Type B pancreatic cell (in vitro differentiated cells): ENCODE measurements at regions not wholly inside any gene's neighbourhood (a gene's known extent, or its start where the extent isn't known, plus 50 kb on each side); places are given as distances from the start of the nearest gene placed in this dataset.

ENCODE experiments used
- DNase-seq: peaks from one replicate; pipeline ENCODE4 v3.0.0; 2021; ENCODE audit warnings: mixed read lengths; ENCODE audit not compliant: unreplicated experiment; ENCODE audit errors: extremely low spot score
- H3K27ac Mint-ChIP-seq: 2 replicates; pipeline ENCODE4 v1.8.0; 2021; ENCODE audit warnings: mild to moderate bottlenecking, mixed read lengths
- H3K27me3 Mint-ChIP-seq: 2 replicates; pipeline ENCODE4 v1.8.0; 2021; ENCODE audit warnings: mixed read lengths
- H3K36me3 Mint-ChIP-seq: 2 replicates; pipeline ENCODE4 v1.8.0; 2021; ENCODE audit warnings: mixed read lengths
- H3K4me1 Mint-ChIP-seq: one replicate; pipeline ENCODE4 v1.8.0; 2021; ENCODE audit warnings: mixed read lengths; ENCODE audit not compliant: unreplicated experiment
- H3K4me3 Mint-ChIP-seq: 2 replicates; pipeline ENCODE4 v1.8.0; 2021; ENCODE audit warnings: mild to moderate bottlenecking, mixed read lengths
- H3K9me3 Mint-ChIP-seq: 2 replicates; pipeline ENCODE4 v1.8.0; 2021; ENCODE audit warnings: mixed read lengths
- TF ChIP-seq, protein P1 (sequence below): fragments of 200-600 bp; sonication (generic); conservative IDR thresholded peaks from 2 replicates; pipeline ENCODE4 v1.5.0; 2021; ENCODE audit warnings: antibody characterized with exemption, mild to moderate bottlenecking

DNA sequence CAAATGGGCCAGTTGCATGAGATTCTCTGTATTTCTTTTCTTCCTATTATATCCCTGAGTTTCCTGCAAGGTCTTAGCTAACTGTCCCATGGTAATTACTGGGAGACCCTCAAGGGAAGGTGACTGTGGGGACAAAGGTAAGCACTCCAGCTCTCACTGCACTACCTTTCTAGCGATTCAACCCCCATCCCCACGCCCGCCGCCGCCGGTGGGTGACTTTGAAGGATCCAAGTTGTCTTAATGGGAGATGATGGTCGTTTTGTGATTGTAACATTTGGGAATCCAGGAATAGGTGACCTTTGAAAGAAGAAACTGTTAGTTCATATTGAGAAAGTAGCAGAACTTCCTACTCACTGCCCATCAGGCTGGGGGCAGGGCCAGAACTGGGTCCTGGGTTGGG lies 265.5 kb downstream of the LRFN2 start:
- H3K4me1 Mint-ChIP-seq = peaks cover 19% of the 10 kb centered on the region
- peaks cover 34% of the 10 kb centered on the region for H3K27me3 Mint-ChIP-seq
- no peak overlapping the region for H3K27ac Mint-ChIP-seq
- DNase-seq = no peak
- TF ChIP-seq, protein P1, sequence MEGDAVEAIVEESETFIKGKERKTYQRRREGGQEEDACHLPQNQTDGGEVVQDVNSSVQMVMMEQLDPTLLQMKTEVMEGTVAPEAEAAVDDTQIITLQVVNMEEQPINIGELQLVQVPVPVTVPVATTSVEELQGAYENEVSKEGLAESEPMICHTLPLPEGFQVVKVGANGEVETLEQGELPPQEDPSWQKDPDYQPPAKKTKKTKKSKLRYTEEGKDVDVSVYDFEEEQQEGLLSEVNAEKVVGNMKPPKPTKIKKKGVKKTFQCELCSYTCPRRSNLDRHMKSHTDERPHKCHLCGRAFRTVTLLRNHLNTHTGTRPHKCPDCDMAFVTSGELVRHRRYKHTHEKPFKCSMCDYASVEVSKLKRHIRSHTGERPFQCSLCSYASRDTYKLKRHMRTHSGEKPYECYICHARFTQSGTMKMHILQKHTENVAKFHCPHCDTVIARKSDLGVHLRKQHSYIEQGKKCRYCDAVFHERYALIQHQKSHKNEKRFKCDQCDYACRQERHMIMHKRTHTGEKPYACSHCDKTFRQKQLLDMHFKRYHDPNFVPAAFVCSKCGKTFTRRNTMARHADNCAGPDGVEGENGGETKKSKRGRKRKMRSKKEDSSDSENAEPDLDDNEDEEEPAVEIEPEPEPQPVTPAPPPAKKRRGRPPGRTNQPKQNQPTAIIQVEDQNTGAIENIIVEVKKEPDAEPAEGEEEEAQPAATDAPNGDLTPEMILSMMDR = no peak
- H3K4me3 Mint-ChIP-seq = no peak overlapping the region
- no peaks in the 10 kb centered on the region for H3K36me3 Mint-ChIP-seq
- peaks cover 5% of the 10 kb centered on the region for H3K9me3 Mint-ChIP-seq

DNA sequence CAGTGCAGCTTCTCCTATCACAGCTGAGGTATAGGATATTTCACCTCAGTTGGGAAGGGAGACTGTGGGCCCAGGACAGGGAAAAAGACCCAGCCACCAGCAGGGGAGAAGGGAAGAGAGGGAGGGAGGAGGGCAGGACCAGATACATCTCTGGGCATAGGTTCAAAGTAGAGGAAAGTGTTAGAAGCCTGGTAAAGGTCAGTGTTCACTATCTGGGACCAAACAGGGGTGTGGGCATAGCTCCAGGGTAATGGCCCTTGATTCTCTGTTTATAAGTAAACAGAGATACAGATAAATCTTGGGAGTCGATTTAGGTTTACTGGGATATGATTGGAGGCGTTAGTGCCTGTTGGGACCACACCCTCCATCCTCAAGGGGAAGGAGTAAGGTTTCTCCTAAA lies 266.2 kb downstream of the LRFN2 start:
- no peak overlapping the region for H3K4me3 Mint-ChIP-seq
- H3K27me3 Mint-ChIP-seq = peaks cover 38% of the 10 kb centered on the region
- no peak overlapping the region for H3K27ac Mint-ChIP-seq
- peaks cover 5% of the 10 kb centered on the region for H3K9me3 Mint-ChIP-seq
- TF ChIP-seq, protein P1 = no peak
- H3K36me3 Mint-ChIP-seq = no peaks in the 10 kb centered on the region
- H3K4me1 Mint-ChIP-seq = peaks cover 15% of the 10 kb centered on the region
- no peak for DNase-seq

DNA sequence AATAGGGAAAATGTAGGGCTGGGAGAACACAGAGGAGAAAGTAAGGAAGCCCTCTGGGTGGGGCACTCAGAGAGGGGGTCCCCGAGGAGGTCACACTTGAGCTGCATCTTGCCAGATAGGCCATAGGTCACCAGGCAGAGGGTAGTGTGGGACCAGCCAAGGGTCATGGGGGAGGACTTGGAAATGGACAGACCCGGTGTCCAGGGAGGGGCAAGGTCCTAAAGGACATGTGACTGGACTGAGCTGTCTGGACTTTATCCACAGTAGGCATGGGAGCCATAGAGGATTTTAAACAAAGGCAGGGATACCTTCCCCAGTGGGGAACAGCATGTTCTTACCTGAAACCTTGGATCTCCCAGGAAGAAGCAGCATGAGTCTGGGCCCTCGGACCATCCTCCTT lies 266.7 kb downstream of the LRFN2 start:
- peaks cover 43% of the 10 kb centered on the region for H3K27me3 Mint-ChIP-seq
- no peak overlapping the region for H3K4me3 Mint-ChIP-seq
- H3K36me3 Mint-ChIP-seq = no peaks in the 10 kb centered on the region
- no peak overlapping the region for H3K27ac Mint-ChIP-seq
- peaks cover 5% of the 10 kb centered on the region for H3K9me3 Mint-ChIP-seq
- peaks cover 15% of the 10 kb centered on the region for H3K4me1 Mint-ChIP-seq
- no peak for DNase-seq
- TF ChIP-seq, protein P1 = no peak

DNA sequence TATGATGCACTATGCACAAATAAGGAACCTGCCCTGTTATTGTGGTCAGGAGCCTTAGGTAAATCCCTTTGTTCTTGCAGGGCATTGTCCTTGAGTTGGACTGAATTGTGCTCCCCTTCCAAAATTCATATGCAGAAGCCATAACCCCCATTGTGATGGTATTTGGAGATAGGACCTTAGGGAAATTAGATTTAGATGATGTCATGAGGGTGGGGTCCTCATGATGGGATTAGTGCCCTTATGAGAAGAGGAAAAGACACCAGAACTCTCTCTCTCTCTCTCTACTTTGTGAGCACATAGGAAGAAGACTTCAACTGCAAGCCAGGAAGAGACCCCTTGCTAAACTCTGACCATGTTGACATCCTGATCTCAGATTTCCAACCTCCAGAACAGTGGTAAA lies 268.0 kb downstream of the LRFN2 start:
- H3K27me3 Mint-ChIP-seq = peaks cover 42% of the 10 kb centered on the region
- H3K4me3 Mint-ChIP-seq = no peak overlapping the region

DNA sequence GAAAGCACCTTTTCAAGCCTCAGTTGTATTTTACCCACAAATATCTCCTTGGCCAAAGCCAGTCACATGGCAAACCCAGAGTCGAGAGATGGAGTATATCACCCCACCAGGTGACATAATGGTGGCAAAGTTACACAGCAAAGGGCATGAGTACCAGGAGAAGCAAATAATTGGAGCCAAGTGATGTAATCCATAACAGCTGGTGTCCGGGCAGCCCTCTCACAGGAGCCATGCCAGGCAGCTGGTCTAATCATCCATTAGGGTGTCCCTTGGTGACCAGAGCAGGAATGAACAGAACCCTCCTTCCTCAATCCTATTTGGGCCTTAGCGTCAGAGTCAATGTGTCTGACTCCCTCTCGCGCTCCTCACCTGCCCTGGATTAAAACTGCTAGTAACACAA lies 272.1 kb downstream of the LRFN2 start:
- Mint-ChIP-seq H3K4me1 (no peaks in the 10 kb centered on the region), H3K9me3 (peaks cover 5% of the 10 kb centered on the region), H3K27me3 (peaks cover 36% of the 10 kb centered on the region), H3K4me3 (no peak overlapping the region), H3K27ac (no peak overlapping the region), H3K36me3 (no peaks in the 10 kb centered on the region)
- no peak for DNase-seq
- TF ChIP-seq, protein P1 = no peak

More for the DNA sequence above, 268.0 kb downstream of the LRFN2 start:
- TF ChIP-seq, protein P1 = no peak
- H3K4me1 Mint-ChIP-seq = peaks cover 7% of the 10 kb centered on the region
- DNase-seq = no peak
- H3K9me3 Mint-ChIP-seq = peaks cover 5% of the 10 kb centered on the region
- H3K36me3 Mint-ChIP-seq = no peaks in the 10 kb centered on the region
- no peak overlapping the region for H3K27ac Mint-ChIP-seq

DNA sequence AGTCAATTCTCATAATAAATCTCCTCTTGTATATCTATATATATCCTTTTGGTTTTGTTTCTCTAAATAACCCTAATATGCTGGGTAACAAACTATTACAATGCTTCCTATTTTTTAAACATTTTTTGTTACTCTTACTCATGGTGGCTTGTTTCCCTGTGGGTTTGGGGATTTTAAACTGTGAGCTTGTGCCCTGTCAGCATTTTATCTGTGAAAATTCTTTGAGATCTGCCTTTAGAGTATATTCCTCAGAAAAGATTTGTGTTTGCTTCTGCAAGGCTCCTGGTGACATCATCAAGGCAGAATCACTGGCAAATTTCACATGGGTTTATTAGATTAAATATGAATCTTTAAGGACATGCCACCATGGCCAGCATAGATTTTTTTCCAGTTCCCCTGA lies 273.6 kb downstream of the LRFN2 start:
- Mint-ChIP-seq H3K27ac (no peak overlapping the region), H3K4me1 (no peaks in the 10 kb centered on the region), H3K9me3 (peaks cover 2% of the 10 kb centered on the region), H3K27me3 (peaks cover 40% of the 10 kb centered on the region), H3K4me3 (no peak overlapping the region), H3K36me3 (no peaks in the 10 kb centered on the region)
- no peak for DNase-seq
- TF ChIP-seq, protein P1 = no peak
